Effector CD4-positive, alpha-beta T cell (primary cell): ENCODE measurements at regions not wholly inside any gene's neighbourhood (a gene's known extent, or its start where the extent isn't known, plus 50 kb on each side); places are given as distances from the start of the nearest gene placed in this dataset.

Experiments
- DNase-seq: peaks from one replicate; pipeline ENCODE4 v3.0.0-alpha.2; 2020

DNA sequence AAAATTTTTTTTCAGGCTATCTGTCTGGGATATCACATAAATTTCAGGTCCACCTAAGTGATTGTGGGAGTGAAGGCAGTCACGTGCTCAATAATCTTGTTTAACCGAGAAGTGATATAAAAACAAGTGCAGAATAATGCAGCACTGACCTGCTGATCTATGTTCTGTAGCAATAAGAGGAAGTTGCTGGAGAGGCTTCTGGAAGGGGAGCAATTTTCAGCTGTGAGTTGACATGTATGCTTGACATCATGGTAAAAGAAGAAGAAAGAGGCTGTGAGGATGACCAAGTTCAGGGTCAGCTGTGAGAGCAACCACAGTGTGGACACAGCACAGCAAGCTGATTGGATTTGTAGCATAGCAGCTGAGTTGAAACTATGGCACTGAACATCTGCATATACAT lies 172.0 kb upstream of the PELI2 start:
- DNase-seq, result no peak

- DNase-seq, result no peak
Measured at GRCh38 chr14:55948399-55948798, 169.8 kb upstream of the PELI2 start.

GRCh38 chr14:55949708-55950107 lies 168.5 kb upstream of the PELI2 start:
- no peak for DNase-seq

- no peak for DNase-seq
Measured at GRCh38 chr14:55950135-55950534, 168.1 kb upstream of the PELI2 start.

DNA sequence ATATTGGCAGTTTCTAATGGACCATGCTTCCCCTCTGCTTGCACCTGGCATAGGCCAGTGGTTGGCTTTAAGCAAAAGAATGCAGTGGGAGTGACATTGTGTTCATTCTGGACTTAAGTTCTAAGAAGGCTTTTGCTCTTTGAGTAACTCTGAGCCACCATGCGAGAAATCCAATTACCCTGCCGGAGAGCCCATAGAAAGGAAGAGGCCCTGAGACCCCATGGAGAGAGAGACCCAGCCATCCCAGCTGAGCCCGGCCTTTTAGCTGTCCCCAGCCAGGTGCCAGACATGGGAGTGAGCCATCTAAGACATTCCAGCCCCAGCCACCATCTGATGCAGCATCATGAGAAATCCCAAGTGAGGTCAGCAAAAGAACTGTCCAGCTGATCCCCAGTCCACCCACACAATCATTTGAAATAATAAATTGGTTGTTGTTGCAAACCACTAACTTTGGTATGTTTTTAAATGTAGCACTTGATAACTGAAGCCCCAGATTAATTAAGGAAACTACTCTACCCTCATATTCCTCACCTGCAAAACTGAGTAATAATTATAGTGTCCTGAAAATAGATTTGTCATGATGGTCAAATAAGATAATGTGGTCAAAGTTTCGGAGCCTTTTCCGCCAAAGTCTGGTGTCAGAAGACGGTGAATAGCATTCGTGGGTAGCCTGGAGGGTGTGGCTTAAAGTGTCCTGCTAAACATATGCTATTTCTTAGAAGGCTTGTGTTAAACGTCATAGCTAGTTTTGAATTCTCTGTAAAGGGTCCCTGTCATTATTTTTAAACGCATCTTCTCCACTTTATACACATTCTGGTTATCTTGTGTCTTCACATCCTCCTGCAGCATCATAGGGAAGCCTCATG lies 166.6 kb upstream of the PELI2 start:
- DNase-seq, result no peak

- DNase-seq, result no peak
Measured at GRCh38 chr14:55954108-55954507, 164.1 kb upstream of the PELI2 start.

- DNase-seq, result no peak
Measured at GRCh38 chr14:55955175-55955574, 163.0 kb upstream of the PELI2 start.

DNA sequence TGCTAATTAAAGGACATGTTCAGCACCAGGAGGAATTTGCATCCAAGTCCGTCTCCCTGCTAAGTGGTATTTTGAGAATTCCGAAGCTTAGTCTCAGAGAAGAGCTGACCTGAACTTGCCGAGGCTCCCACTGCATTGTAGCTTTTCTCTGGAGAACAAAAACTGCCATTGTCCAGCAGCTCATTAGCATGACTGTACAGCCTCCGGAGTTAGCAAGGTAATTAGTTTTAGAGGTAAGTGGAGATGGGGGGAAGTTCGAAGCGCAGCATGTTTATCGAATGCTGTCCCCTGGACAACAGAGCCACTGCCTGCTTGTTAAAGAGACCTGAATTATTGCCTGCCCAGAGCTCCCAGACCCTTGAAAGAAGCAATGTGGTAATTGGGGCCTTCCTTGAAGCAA lies 160.3 kb upstream of the PELI2 start:
- no peak for DNase-seq

DNA sequence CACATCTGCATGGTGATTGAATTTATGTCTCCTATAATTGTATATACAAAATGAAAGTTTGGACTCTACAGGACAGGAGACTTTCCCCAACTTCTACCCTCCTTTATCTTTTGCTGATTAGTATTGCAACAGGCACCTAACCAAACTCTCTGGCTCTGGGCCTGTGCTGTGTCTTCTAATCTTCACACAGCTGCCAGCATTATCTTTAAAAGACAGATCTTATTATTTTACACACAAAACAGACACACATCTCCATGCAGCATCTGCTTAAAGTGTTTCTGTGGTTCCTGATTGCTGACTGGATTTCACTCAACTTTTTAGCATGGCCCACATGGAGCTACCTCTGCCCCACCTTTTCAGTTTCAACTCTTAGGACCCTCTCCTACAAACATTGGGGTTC lies 154.9 kb upstream of the PELI2 start:
- no peak for DNase-seq

- no peak for DNase-seq
Measured at GRCh38 chr14:55964091-55964490, 154.1 kb upstream of the PELI2 start.

- DNase-seq, result no peak
Measured at GRCh38 chr14:55964821-55965220, 153.4 kb upstream of the PELI2 start.

GRCh38 chr14:55965851-55966250 lies 152.4 kb upstream of the PELI2 start:
- no peak for DNase-seq

DNA sequence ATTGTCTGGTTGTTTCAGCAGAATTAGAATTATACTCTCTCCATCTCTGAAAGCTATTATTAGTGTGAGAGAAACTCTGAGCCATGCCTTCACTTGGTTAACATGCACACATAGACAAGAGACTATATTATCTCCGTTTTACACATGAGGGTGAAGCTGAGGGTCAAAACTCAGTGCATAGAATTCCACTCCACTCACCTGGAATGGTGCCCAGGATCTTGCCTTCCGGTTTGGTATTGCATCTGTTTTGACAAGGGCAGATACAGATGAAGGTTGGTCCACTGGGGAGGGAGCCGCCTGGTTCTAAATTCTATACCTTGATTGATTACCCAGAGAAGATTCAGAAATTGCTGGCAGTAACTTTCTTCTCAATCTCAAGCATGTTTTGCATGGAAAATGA lies 149.5 kb upstream of the PELI2 start:
- DNase-seq, result no peak

DNA sequence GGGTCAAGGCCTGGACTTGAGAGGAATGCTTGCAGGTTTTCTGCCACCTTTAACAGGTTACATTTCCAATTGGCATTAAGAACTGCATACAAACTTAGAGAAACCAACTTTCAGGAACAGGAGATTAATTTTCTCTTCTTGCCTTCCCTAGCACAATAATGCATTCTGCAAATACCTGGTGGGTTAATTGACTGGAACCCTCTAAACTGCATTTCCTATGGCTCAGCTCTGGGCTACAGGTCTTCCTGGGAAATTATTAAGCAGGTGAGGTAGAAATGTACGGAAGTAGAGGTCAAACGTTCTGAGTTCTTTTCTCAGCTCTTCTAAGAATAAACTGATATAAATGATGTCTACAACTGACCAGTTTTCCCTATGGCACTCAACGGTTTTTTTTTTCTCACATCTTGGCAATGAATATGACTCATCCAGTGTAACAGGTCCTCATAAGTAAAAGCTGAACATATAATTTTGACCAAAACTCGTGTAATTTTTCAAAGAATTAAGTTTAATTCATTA lies 144.9 kb upstream of the PELI2 start:
- DNase-seq, result no peak

- no peak for DNase-seq
Measured at GRCh38 chr14:55973911-55974630, 144.1 kb upstream of the PELI2 start.

- no peak for DNase-seq
Measured at GRCh38 chr14:55975281-55975910, 142.8 kb upstream of the PELI2 start.

- no peak for DNase-seq
Measured at GRCh38 chr14:55976219-55976618, 142.0 kb upstream of the PELI2 start.

DNA sequence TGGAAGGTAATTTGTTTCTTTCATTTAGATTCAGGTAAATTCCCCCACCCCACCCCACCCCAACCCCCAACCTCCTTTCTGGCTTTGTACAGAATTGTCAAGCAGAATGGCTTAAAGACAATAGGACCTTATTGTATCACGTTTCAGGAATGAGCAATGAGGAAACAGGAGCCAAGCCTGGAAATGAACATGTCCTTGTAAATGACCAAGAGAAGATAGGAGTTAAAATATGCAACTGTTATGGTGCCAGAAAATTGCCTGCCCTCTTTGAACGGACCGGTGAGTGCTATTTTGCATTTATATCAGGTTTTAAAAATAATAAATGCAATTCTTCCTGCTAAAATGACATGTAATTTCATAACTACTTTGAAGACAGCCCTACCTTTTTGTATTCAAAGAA lies 141.6 kb upstream of the PELI2 start:
- no peak for DNase-seq

DNA sequence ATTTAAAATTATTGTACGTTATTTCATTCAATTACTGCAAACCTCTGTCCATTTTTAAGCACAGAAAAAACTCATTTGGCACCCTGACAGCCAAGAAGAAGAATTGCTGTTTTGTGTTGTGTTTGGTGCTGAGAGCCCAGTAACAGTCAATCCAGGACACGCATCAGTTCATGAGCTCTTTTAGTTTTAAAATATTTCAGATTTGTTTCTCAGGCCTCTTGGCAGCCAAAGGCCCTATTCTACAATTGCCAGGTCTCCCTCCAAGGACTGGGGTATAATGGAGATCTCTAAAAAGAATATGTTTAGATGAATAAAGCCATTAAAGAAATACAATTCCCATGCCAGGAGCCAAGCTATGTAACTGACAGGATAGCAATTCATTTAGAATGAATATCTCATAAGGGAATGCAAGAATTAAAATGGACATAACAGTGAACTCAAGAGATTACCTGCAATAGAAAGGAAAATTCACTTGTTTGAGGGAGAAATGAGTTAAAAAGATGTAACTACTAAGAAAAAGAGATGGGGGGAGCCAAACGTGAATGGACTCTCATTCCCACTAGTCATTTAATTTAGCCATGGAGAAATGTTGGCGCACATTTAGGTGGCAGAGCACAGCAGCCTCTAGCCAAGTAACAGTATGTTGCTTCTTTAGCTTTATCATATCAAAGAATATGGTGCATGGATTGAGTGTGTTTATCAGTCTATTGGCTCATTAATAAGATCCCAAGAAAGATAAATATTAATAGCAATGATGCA lies 140.6 kb upstream of the PELI2 start:
- DNase-seq, result no peak

GRCh38 chr14:55979096-55979495 lies 139.1 kb upstream of the PELI2 start:
- DNase-seq, result no peak

GRCh38 chr14:55979781-55980180 lies 138.4 kb upstream of the PELI2 start:
- no peak for DNase-seq

GRCh38 chr14:55980970-55981369 lies 137.2 kb upstream of the PELI2 start:
- no peak for DNase-seq

DNA sequence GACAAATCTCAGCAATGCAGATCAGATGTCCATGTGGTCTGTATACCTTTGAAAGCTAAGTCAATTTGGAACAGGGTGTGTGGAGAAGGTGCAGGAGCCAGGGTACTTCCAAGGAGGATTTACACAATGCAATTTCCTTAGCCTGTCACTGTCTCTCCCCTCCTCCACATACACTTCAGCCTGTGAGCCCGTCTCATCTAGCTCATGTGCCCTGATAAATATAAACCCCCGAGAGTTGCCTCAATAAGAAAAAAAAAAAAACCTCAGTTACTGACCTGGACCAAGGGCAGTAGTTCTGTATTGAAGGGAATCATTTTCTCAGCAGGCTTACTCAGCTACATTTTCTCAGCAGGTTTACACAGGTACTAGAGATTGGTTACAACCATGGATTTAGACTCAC lies 132.1 kb upstream of the PELI2 start:
- no peak for DNase-seq
